NB4 (cell line): ENCODE measurements at regions not wholly inside any gene's neighbourhood (a gene's known extent, or its start where the extent isn't known, plus 50 kb on each side); places are given as distances from the start of the nearest gene placed in this dataset.

Source experiments
- CTCF ChIP-seq: IDR thresholded peaks from one replicate; pipeline ENCODE4 v1.5.1; 2012; ENCODE audit warnings: low read depth, low read length
- MAX ChIP-seq: IDR thresholded peaks from 2 replicates; pipeline ENCODE4 v1.6.1; 2011; ENCODE audit warnings: low read depth, low read length
- POLR2A ChIP-seq: IDR thresholded peaks from 2 replicates; pipeline ENCODE4 v1.6.1; 2011; ENCODE audit warnings: mild to moderate bottlenecking; ENCODE audit not compliant: insufficient read length; ENCODE audit errors: extremely low read depth

- no peak for TF ChIP-seq CTCF
- TF ChIP-seq POLR2A, result no peak
- TF ChIP-seq MAX, result no peak
These were observed 322.2 kb upstream of the SGCD start for GRCh38 chr5:156004754-156005153.
